A549 (cell line): ENCODE measurements at regions not wholly inside any gene's neighbourhood (a gene's known extent, or its start where the extent isn't known, plus 50 kb on each side); places are given as distances from the start of the nearest gene placed in this dataset.

ENCODE experiments used
- ATAC-seq, 2 experiments: fragments of 200-7000 bp in 1 of 2; fragments of >200 bp in 1 of 2; cut with Nextera tagmentation in 1 of 2; cut with Tn5 transposase in 1 of 2; 3 replicates each; pipeline versions ENCODE4 v1.8.0 to v1.9.1; 2018 to 2020; ENCODE audit warnings: mild to moderate bottlenecking in 1 of 2, moderate library complexity in 1 of 2
- CTCF ChIA-PET: fragments of 300-600 bp; sonication (Branson Sonifier 250); formaldehyde crosslinking; extraction: SDS; loops from one replicate; lab custom pipeline; 2021; ENCODE audit warnings: antibody characterized with exemption, inconsistent platforms; lab: Yijun Ruan, JAX
- POLR2A ChIA-PET: fragments of 350-600 bp; formaldehyde crosslinking; extraction: SDS; loops from one replicate; lab custom pipeline; 2021; ENCODE audit warnings: antibody characterized with exemption, inconsistent platforms; lab: Yijun Ruan, JAX
- DNase-seq, 2 experiments: peaks; one replicate each; pipeline versions ENCODE4 v3.0.0 to v3.0.0-alpha.2; 2011 to 2016; ENCODE audit warnings: low read depth in 1 of 2, low spot score in 1 of 2
- FAIRE-seq: peaks from 2 replicates; lab custom pipeline; 2011; peaks lifted over from hg19 to GRCh38; lab: Jason Lieb, UNC
- H3K27ac ChIP-seq, 2 experiments: fragments of >200 bp; sonication (Bioruptor Twin); formaldehyde crosslinking; 3 replicates each; pipeline ENCODE4 v1.5.1; 2016 to 2017
- H3K4me1 ChIP-seq: fragments of >200 bp; sonication (Bioruptor Twin); formaldehyde crosslinking; 3 replicates; pipeline ENCODE4 v1.6.1; 2016
- H3K4me2 ChIP-seq: fragments of >200 bp; sonication (Bioruptor Twin); formaldehyde crosslinking; 3 replicates; pipeline ENCODE4 v1.6.1; 2016
- H3K4me3 ChIP-seq: fragments of >200 bp; sonication (Bioruptor Twin); formaldehyde crosslinking; 3 replicates; pipeline ENCODE4 v1.5.1; 2016
- H3K9me3 ChIP-seq: fragments of >200 bp; sonication (Bioruptor Twin); formaldehyde crosslinking; 3 replicates; pipeline ENCODE4 v1.6.1; 2016
- BCL3 ChIP-seq: fragments of >200 bp; sonication (Bioruptor Twin); formaldehyde crosslinking; IDR thresholded peaks from 3 replicates; pipeline ENCODE4 v1.6.1; 2016
- CBX2 ChIP-seq: fragments of 200-600 bp; sonication (generic); IDR thresholded peaks from 2 replicates; pipeline ENCODE4 v1.6.1; 2016; ENCODE audit warnings: low read depth, mild to moderate bottlenecking, borderline replicate concordance
- CEBPB ChIP-seq, 2 experiments: fragments of >200 bp in 1 of 2; sonication (Bioruptor Twin) in 1 of 2; formaldehyde crosslinking in 1 of 2; IDR thresholded peaks; 2 replicates each; pipeline ENCODE4 v1.6.1; 2012 to 2016
- EHMT2 ChIP-seq: fragments of 200-600 bp; sonication (generic); IDR thresholded peaks from 2 replicates; pipeline ENCODE4 v1.6.1; 2016; ENCODE audit warnings: antibody characterized with exemption, low read depth, mild to moderate bottlenecking, moderate library complexity
- EP300 ChIP-seq, 2 experiments: fragments of >200 bp; sonication (Bioruptor Twin); formaldehyde crosslinking; IDR thresholded peaks; 2 replicates in 1 of 2; 3 replicates in 1 of 2; pipeline ENCODE4 v1.6.1; 2016 to 2017
- FOSB ChIP-seq: fragments of 250-450 bp; sonication (Bioruptor Pico); IDR thresholded peaks from 2 replicates; pipeline ENCODE4 v1.5.0; 2020; ENCODE audit warnings: mild to moderate bottlenecking, moderate library complexity
- FOSL2 ChIP-seq, 2 experiments: fragments of 450-650 bp in 1 of 2; fragments of >200 bp in 1 of 2; sonication (Bioruptor Twin) in 1 of 2; formaldehyde crosslinking; IDR thresholded peaks; 2 replicates each; pipeline versions ENCODE4 v1.5.0 to v1.6.1; 2016 to 2020; ENCODE audit warnings: mild to moderate bottlenecking in 1 of 2, moderate library complexity in 1 of 2
- GATA3 ChIP-seq: IDR thresholded peaks from 2 replicates; pipeline ENCODE4 v1.6.1; 2012; ENCODE audit warnings: borderline replicate concordance
- HES2 ChIP-seq: fragments of >200 bp; sonication (Bioruptor Twin); formaldehyde crosslinking; IDR thresholded peaks from 2 replicates; pipeline ENCODE4 v1.6.1; 2016
- HEYL ChIP-seq: fragments of 250-450 bp; sonication (Bioruptor Pico); IDR thresholded peaks from 2 replicates; pipeline ENCODE4 v1.8.0; 2021; ENCODE audit warnings: mild to moderate bottlenecking, moderate library complexity
- HOXA7 ChIP-seq: fragments of 250-450 bp; sonication (Bioruptor Pico); IDR thresholded peaks from 2 replicates; pipeline ENCODE4 v1.5.0; 2020; ENCODE audit warnings: mild to moderate bottlenecking, moderate library complexity
- HOXB13 ChIP-seq: fragments of 250-450 bp; sonication (Bioruptor Pico); IDR thresholded peaks from 2 replicates; pipeline ENCODE4 v1.5.0; 2020; ENCODE audit warnings: low read depth, mild to moderate bottlenecking, moderate library complexity
- JUN ChIP-seq, 2 experiments: fragments of >200 bp; sonication (Bioruptor Twin); formaldehyde crosslinking; IDR thresholded peaks; 2 replicates in 1 of 2; 3 replicates in 1 of 2; pipeline ENCODE4 v1.6.1; 2016 to 2017
- JUNB ChIP-seq: fragments of >200 bp; sonication (Bioruptor Twin); formaldehyde crosslinking; IDR thresholded peaks from 2 replicates; pipeline ENCODE4 v1.6.1; 2016
- KDM1A ChIP-seq: fragments of 200-600 bp; sonication (generic); IDR thresholded peaks from 2 replicates; pipeline ENCODE4 v1.6.1; 2016; ENCODE audit warnings: low read depth, mild to moderate bottlenecking
- MAFK ChIP-seq: fragments of 450-650 bp; IDR thresholded peaks from 2 replicates; pipeline ENCODE4 v1.6.1; 2014; ENCODE audit not compliant: partially characterized antibody
- MAZ ChIP-seq: fragments of 150-350 bp; IDR thresholded peaks from 2 replicates; pipeline ENCODE4 v1.6.1; 2014; ENCODE audit warnings: antibody characterized with exemption, low read depth, low read length, borderline replicate concordance
- PHF8 ChIP-seq: fragments of 200-600 bp; sonication (generic); IDR thresholded peaks from 2 replicates; pipeline ENCODE4 v1.6.1; 2016; ENCODE audit warnings: low read depth, mild to moderate bottlenecking, antibody characterized with exemption, moderate library complexity, borderline replicate concordance
- POLR2A ChIP-seq: IDR thresholded peaks from 2 replicates; pipeline ENCODE4 v1.6.1; 2012; ENCODE audit warnings: mild to moderate bottlenecking, low read length
- REST ChIP-seq: fragments of 200-600 bp; sonication (generic); IDR thresholded peaks from 2 replicates; pipeline ENCODE4 v1.6.1; 2016; ENCODE audit warnings: antibody characterized with exemption, mild to moderate bottlenecking, moderate library complexity
- RFX5 ChIP-seq: fragments of 450-650 bp; IDR thresholded peaks from 2 replicates; pipeline ENCODE4 v1.7.1; 2014; ENCODE audit warnings: antibody characterized with exemption, mild to moderate bottlenecking, moderate library complexity
- SMC3 ChIP-seq: fragments of >200 bp; sonication (Bioruptor Twin); formaldehyde crosslinking; IDR thresholded peaks from 3 replicates; pipeline ENCODE4 v1.6.1; 2018; ENCODE audit warnings: inconsistent platforms
- SREBF2 ChIP-seq: fragments of 450-650 bp; IDR thresholded peaks from 2 replicates; pipeline ENCODE4 v1.6.1; 2014; ENCODE audit warnings: mild to moderate bottlenecking, moderate library complexity
- TFCP2L1 ChIP-seq: fragments of 250-450 bp; sonication (Bioruptor Pico); IDR thresholded peaks from 2 replicates; pipeline ENCODE4 v1.5.0; 2021; ENCODE audit warnings: mild to moderate bottlenecking
- TP53 ChIP-seq: fragments of 250-450 bp; sonication (Bioruptor Pico); IDR thresholded peaks from 2 replicates; pipeline ENCODE4 v1.5.0; 2021; ENCODE audit warnings: mild to moderate bottlenecking, moderate library complexity
- USF2 ChIP-seq: fragments of 450-650 bp; IDR thresholded peaks from 2 replicates; pipeline ENCODE4 v1.6.1; 2014; ENCODE audit warnings: antibody characterized with exemption
- ZC3H11A ChIP-seq: fragments of 450-650 bp; IDR thresholded peaks from 2 replicates; pipeline ENCODE4 v1.6.1; 2014; ENCODE audit warnings: antibody characterized with exemption, mild to moderate bottlenecking
- ZFP36 ChIP-seq: fragments of 450-650 bp; IDR thresholded peaks from 2 replicates; pipeline ENCODE4 v1.6.1; 2014; ENCODE audit warnings: borderline replicate concordance; ENCODE audit not compliant: partially characterized antibody
- WGBS: methylation state at CpG from one replicate; pipeline ENCODE4 v1.1.6; 2017; ENCODE audit errors: missing lambda C conversion rate; 5-methylcytosine and 5-hydroxymethylcytosine counted together

GRCh38 chr14:89624500-89625156 is 207.6 kb upstream of the FOXN3 start:
- CTCF ChIA-PET = no interaction called here

GRCh38 chr14:89621791-89622638 is 205.0 kb upstream of the FOXN3 start:
- H3K4me1 ChIP-seq = peaks cover 12% of the 10 kb centered on the region; the same call in 2 of the 3 replicates
- no peak overlapping the region for H3K4me3 ChIP-seq
- H3K27ac ChIP-seq = no peak overlapping the region
- 53% methylated on average over 13 of the region's 14 CpGs for WGBS
- no peak for DNase-seq
- no peak for ATAC-seq
- POLR2A ChIA-PET = no interaction called here
- no peaks in the 10 kb centered on the region for H3K9me3 ChIP-seq
- H3K4me2 ChIP-seq = no peak overlapping the region
- no peak for TF ChIP-seq JUN (IDR thresholded peaks at IDR 0.05)
- TF ChIP-seq RFX5 = no peak
- no peak for TF ChIP-seq SREBF2
- no peak for TF ChIP-seq CEBPB (IDR thresholded peaks at IDR 0.05)
- no peak for TF ChIP-seq MAFK
- TF ChIP-seq FOSB (CRISPR knock-in tag) = no peak
- TF ChIP-seq TP53 = no peak
- TF ChIP-seq KDM1A = no peak
- no peak for TF ChIP-seq USF2
- no peak for TF ChIP-seq SMC3
- no peak for TF ChIP-seq REST
- TF ChIP-seq EHMT2 = no peak
- no peak for TF ChIP-seq MAZ
- CTCF ChIA-PET = no interaction called here
- FAIRE-seq = no peak

More at GRCh38 chr14:89624500-89625156, 207.6 kb upstream of the FOXN3 start:
- H3K4me1 ChIP-seq = peaks cover 1% of the 10 kb centered on the region; the same call in 2 of the 3 replicates
- TF ChIP-seq FOSL2 (IDR thresholded peaks at IDR 0.05) (no peak), FOSL2 (CRISPR knock-in tag; IDR thresholded peaks at IDR 0.05) (no peak), HEYL (CRISPR knock-in tag) (no peak), GATA3 (no peak), USF2 (no peak), ZFP36 (no peak), CBX2 (no peak), JUNB (no peak), HES2 (no peak), HOXB13 (CRISPR knock-in tag) (no peak), CEBPB (IDR thresholded peaks at IDR 0.05) (no peak), KDM1A (no peak), BCL3 (no peak), TFCP2L1 (CRISPR knock-in tag) (no peak), POLR2A (no peak), SREBF2 (no peak), EP300 (IDR thresholded peaks at IDR 0.05) (no peak), ZC3H11A (no peak), HOXA7 (CRISPR knock-in tag) (no peak), PHF8 (no peak), SMC3 (no peak)
- TF ChIP-seq, all 56 proteins: peak for 0
- WGBS = 52% methylated on average over 15 of the region's 15 CpGs
- no peak overlapping the region for H3K4me3 ChIP-seq
- no peaks in the 10 kb centered on the region for H3K9me3 ChIP-seq
- no peak overlapping the region for H3K4me2 ChIP-seq
- ATAC-seq (no peak), DNase-seq (no peak), FAIRE-seq (no peak)
- H3K27ac ChIP-seq = no peak overlapping the region
- POLR2A ChIA-PET = no interaction called here
